ENCODE measurements at regions not wholly inside any gene's neighbourhood (a gene's known extent, or its start where the extent isn't known, plus 50 kb on each side); places are given as distances from the start of the nearest gene placed in this dataset.

- no peak for DNase-seq
These were observed 115.6 kb downstream of the MN1 start for GRCh38 chr22:27685970-27686369.

DNA sequence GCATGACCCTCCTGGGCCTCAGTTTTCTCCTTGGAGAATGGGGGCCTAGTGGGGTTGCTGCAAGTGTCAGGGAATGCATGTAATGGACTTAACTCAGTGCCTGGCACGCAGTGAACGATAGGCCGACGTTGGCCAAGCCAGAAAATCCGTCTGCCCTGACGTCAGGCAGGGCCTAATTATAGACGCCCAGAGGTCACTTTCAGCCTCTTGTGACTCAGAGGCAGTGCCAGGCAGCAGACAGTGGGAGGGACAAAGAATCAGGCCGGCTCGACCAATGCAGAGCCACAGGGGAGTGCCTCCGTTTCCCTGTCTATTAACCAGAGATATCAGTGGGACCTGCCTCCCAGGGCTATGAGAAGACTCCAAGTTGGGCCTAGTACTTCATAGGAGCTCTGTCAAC lies 115.0 kb downstream of the MN1 start:
- DNase-seq, result no peak

DNA sequence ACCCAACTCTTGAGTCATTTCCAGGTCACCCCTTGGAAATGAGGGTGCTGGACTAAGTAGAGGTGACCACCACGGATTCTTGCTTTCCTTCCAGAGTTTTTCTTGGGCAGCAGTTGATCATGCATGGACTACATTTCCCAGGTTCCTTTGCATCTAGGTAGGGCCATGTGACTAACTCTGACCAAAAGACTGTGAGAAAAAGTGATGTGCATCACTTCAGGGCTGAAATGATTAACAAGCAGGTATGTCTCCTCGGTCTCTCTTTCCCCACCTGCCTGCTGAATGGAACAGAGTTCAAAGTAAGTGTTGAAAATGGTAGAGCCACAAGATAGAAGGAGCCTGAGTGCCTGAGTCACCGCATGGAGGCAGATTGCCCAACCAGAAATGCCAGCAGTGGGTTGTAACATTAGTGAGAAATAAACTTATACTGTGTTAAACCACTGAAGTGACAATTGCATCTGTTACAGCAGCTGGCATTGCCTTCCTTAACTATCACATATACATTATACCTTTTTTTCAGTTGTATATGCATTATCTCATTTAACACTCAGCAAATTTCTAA lies 113.5 kb downstream of the MN1 start:
- no peak for DNase-seq

DNA sequence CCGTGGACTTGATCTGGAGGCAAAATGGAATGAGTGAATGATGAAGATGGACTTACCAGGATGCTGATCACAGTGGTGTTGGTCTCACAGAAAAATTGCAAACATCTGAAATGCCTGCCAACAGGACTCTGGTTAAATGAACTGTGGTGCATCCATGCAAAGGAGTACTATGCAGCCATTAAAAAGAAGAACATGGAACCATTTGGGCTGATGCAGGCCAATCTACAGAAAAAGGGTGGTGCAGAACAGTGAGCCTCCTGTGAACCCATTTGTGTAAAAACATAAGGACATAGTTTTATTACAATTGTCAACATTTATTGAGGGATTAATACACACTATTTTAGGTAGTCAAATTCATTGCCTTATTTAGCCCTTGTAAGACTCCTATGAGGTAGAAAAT lies 111.9 kb downstream of the MN1 start:
- no peak for DNase-seq

DNA sequence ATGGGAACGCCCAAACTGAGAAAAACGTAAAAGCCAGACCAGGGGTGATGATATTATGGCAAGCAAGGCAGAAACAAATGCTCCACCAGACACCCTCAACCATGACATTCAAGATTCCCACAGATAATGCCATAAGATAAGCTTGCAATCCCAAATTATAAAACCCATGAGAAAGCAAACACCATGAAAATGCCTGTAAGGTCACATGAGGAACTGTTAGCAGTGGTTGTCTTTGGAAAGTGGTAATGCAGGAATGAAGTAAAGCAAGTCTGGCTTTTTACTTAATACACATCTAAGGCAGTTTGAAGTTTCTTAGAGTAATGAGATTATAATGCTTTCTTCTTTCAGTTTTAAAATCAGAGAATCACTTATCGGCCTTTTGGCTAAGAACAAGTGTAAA lies 111.0 kb downstream of the MN1 start:
- no peak for DNase-seq

GRCh38 chr22:27692243-27692642 lies 109.3 kb downstream of the MN1 start:
- no peak for DNase-seq

- no peak for DNase-seq
These were observed 105.6 kb downstream of the MN1 start for GRCh38 chr22:27695925-27696324.

- DNase-seq, result no peak
These were observed 103.7 kb downstream of the MN1 start for GRCh38 chr22:27697888-27698287.

Data from activated effector memory CD4-positive, alpha-beta T cell treated with anti-CD3 and anti-CD28 coated beads, Interleukin-2, amount 50 U/mL, for 16 hours (primary cell).